ENCODE measurements at regions not wholly inside any gene's neighbourhood (a gene's known extent, or its start where the extent isn't known, plus 50 kb on each side); places are given as distances from the start of the nearest gene placed in this dataset.
"Not testable (repeated sequence)": the region's sequence is repeated elsewhere in the genome, so short reads cannot be mapped to it uniquely, and the experiment has no call there.

DNA sequence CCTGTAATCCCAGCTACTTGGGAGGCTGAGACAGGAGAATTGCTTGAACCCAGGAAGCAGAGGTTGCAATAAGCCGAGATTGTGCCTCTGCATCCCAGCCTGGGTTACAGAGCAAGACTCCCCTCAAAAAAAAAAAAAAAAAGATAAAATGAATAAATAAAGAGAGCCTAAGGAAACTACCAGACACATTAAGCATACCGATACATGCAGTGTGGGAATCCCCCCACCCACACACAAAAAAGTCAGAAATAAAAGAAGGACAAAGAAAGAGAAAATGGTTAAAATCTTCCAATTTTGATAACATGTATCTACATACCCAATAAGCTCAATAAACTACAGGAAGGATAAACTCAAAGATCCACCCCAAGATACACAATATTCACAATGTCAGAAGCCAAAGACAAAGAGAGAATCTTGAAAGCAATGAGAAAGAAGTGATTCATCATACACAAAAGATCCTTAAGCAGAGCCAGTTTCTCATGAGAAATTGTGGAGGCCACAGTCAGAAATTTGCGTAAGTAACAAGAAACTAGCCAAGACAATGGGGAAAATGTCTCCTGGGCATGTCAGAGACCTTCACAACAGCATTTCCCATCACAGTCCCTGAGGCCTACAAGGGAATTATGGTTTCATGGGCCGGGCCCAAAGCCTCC, 1197.0 kb downstream of the AMY1C start:
- DNase-seq (ENCODE audit: low read depth in 2 of 2) = no peak

DNA sequence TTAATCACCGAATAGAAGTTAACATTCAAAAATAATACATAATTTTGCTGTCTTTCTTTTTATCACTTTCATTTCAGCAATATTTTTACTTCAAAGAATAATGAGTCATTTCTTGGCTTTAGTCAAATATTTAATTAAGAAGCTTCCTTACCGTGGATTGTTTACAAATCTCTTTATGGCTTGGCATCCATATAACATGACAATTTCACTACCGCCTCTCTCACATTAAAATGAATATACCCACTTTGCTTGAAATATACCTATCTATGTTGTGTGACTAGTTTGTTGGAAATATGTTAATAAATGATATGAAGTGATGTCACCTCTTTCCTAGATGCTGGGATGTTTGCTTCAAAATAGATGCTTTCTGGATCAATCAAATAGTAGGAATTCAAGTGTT, 1203.9 kb downstream of the AMY1C start:
- no peak for DNase-seq (ENCODE audit: low read depth in 2 of 2)

DNA sequence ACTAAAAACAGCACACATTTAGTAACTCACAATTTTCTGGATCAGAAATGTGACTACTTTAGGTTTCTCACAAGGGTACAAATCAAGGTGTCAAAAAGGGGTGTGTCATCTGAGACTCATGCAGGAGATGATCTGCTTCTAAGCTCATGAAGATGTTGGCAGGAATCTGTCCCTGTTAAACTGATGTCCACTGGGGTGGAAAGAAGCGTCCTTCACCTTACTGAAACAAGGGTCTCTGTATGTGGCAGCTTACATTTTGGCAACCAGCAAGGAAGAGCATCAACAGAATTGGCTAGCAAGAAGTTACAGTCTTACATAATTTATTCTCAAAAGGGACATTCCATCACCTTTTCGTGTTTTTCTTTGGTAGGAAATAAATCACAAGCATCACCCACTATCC, 1223.8 kb downstream of the AMY1C start:
- no peak for DNase-seq (ENCODE audit: low read depth in 2 of 2)

DNA sequence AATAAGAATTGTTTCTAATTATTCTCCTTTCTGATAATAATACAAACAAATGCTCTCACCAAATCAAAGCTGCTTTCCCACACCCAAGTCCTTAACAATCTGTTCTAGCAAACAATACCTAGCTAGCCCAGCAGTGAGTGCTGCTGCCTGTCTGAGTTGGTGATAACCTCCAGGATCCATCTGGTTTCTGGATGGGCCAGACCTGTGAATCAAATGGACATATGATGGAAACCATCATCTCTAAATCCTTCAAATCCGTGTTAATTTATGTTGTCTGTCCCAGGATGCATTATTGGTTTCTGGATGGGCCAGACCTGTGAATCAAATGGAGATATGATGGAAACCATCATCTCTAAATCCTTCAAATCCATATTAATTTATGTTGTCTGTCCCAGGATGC, 1230.0 kb downstream of the AMY1C start:
- no peak for DNase-seq (ENCODE audit: low read depth in 2 of 2)

DNA sequence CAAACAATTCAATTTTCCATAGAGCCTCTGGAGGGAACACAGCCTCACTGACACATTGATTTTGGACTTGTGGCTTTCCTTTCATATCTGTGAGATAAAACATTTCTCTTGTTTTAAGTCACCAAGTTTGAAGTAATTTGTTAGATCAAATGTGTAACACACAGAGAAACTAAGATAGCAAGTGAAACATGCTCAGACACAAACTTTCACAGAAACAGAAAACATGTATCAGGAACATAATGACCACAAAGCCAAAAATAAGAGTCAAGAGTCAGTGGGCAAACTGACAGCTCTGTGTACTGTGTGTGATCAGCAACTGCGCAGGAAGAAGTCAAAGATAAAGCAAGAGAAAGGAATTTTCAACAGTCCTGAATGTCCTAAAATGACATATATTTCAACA, 1237.5 kb downstream of the AMY1C start:
- no peak for DNase-seq (ENCODE audit: low read depth in 2 of 2)

DNA sequence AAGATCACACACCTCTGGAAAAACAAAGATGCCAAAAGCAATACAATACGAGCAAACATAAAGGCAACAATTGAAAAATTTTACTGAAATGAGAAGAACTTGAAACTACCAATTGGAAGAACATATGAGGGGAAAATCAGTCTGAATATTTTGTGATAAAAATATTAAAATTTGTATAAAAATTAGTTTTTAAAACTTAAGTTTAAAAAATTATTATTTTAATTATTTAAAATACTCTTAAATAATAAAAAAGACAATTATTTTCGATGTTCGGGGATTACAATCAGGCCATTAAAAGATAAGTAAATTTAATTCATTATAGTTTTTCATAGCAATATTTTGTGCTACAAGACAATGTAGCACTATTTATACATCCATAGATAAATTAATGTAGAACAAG, 1239.3 kb downstream of the AMY1C start:
- no peak for DNase-seq (ENCODE audit: low read depth in 2 of 2)

DNA sequence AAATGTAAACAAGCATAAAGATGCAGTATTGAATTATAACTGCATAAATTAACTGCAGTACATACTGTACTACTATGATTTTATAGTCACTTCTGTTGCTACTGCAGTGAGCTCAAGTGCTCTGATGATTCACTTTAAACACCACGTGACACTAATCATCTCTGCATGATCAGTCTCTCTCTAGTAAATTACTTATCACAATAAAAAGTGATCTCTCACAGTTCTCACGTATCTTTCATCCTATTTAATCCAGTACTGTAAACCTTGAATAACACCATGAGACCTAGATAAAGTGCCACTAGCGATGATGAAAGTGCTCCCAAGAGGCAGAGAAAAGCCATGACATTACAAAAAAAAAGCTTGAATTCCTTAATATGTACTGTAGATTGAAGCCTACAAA, 1242.0 kb downstream of the AMY1C start:
- DNase-seq (ENCODE audit: low read depth in 2 of 2) = no peak

DNA sequence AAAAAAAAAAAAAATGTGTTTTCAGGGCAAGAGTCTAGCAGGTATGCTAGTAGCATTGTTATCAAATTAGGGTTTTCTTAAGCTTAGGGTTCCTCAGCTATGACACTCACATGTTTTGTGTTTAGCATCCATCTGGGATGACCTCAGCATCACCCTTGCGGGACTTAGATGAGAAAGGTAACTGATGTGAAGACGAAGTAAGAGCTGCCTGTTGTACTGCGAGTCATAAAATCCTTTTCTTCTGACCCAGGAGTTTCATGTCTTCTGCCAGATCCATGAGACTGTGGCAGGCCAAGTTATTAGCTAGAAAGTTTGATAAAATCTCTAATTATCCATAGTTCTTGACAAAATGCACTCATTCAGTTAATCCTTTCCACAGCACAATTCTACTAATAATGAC, 1251.1 kb downstream of the AMY1C start:
- DNase-seq (ENCODE audit: low read depth in 2 of 2) = no peak

DNA sequence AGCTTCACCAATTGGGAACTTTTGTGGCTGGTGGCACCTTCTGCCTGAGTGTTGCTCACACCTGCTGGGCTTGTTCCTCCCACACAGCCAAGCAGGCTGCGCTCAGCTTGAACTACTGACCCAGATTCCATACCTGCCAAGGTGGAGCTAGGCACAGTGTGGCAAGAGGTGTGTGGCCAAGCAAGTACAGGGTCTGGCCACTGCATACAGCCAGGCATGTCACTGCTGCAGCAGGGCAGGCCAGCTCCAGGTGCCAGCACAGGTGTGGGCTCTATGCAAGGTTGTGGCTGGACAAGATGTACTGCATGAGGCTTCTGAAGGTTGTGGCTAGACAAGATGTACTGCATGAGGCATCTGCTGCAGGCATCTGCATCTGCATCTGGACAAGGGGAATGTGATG, 1254.8 kb downstream of the AMY1C start:
- DNase-seq (ENCODE audit: low read depth in 2 of 2) = no peak

DNA sequence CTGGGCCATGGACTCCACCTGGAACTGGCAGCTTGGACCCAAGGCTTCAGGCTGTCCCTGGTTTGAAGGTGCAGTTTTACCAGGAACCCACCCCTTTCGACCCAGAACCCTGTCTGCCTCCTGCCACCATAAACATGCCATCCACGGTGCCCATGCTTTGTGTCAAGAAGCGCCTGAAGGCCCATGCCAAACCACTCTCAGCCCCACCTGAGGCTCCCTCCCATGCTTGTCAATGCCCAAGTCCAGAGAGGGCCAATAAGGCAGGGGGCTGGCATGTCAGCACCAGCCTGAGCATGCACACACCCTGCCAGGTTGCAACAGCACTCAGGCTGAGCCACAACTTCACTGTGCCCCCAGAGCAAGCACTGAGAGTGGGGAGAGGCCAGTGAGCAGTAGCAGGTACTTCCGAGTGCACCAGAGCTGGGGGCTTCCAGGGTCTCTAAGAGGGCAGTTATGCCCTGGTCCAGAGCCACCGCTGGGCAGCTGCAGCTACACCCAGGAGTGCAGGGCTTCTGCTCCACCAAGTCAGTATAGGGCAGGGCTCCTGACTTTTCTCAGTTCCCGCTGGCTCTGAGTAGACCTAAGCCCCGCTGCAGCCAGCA, 1256.0 kb downstream of the AMY1C start:
- DNase-seq (ENCODE audit: low read depth in 2 of 2) = no peak

DNA sequence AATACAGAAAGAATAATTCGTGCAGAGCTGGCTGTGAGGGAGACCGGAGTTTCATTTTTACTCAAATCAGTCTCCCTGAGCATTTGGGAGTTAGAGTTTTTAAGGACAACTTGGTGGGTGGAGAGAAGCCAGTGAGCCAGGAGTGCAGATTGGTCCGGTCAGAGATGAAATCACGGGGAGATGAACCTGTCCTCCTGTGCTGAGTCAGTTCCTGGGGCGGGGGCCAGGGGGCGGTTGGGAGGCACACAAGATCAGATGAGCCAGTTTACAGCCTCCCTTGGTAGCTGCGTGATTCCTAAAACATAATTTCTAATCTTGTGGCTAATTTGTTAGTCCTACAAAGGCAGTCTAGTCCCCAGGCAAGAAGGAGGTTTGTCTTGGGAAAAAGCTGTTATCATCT, 1267.9 kb downstream of the AMY1C start:
- DNase-seq (ENCODE audit: low read depth in 2 of 2) = no peak

DNA sequence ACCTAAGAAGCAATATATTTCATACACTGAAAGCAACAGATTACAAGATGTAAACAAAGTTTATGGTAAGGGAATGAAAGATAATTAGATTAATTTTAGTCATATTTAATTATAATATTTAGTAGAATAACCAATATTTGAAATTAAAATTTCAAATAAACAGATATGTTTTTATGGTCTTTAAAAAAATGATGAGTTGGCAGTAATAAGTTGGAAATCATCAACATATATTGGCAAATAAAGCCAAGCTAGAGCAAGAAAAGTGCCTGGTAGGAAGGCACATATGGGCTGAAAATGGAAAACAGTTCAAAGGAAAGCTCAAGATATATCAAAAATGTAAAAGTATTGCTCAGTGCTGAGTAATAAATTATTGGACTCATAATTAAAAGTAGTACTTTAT, 1274.0 kb downstream of the AMY1C start:
- no peak for DNase-seq (ENCODE audit: low read depth in 2 of 2)

DNA sequence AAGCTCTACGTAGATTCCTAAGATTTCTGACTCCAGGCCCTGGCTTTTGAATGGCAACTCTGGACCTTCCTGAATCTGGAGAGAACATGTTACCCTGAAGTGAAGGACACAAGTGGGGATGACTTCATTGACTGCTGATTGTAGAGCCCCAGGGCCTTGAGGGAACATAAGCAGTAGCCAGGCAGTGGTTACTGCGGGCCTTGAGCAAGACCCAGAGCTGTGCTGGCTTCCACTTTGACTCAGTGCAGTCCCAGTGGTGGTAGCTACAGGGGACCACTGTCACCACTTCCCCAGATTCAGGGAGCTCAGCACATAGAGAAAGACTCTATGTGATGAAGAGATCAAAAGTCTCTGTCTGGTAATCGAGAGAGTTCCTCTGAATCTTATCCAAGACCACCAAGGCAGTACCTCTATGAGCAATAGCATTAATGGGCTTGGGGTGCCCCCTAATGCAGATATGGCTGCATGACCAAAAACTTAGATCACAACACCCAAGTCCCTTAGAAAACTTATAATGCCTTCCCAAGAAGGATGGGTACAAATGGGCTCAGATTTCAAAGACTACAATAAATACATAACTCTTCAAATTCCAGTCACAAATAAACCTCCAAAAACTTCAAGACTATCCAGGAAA, 1278.3 kb downstream of the AMY1C start:
- DNase-seq (ENCODE audit: low read depth in 2 of 2) = no peak

DNA sequence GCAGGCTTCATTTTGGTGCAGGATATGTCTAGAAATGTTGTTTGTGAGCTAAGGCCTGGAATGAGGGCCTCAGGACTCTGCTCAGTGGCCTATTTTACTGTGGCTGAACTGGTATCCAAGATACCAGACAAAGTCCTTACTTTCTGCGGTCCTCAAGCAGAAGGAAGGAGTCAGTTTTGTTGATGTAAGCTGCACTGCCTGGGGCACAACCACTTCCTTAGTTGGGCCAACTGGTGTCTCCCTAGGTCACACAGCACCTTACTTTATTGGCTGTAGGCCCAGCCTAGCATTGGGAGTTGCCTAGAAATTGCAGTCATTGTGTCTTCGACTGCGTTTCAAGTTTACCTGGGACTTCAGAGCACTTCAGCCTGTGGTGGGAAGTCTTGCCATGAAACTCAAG, 1322.7 kb downstream of the AMY1C start:
- no peak for DNase-seq (ENCODE audit: low read depth in 2 of 2)

DNA sequence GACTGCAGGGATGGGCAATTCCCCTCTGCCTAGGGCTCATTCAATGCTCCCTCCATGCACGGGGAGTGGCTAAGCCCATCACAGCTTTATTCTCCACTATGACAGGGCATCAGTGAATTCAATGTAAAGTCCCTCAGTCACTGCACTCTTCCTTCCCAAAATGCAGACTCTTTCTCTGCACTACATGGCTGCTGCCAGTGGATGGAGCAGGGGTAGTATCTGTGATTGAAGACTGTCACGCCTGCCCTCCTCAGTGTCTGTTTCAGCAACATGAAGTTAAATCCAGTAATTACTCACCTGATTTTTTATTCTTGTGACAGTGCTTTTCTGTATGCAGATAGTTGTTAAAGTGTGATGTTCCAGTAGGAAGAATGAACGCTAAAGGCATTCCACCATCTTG, 1323.2 kb downstream of the AMY1C start:
- DNase-seq (ENCODE audit: low read depth in 2 of 2) = no peak

DNA sequence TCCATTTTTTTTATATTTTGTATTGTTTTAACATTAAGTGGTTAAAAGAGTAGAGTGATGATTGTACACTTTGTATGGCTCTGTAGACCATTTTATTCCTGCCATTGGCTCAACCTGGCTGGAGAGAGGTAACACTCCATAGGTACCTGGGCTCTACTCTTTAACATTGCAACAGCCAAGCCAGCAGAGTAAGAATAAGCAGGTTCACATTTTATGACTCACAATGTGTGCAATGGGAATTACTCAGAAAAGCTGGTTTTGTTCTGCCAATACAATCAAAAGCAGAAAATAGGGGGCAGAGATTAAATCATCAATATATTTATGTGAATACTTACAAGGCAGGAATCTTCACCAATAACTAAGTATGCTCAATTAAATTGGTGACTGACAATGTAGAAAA, 1324.0 kb downstream of the AMY1C start:
- DNase-seq (ENCODE audit: low read depth in 2 of 2) = no peak

DNA sequence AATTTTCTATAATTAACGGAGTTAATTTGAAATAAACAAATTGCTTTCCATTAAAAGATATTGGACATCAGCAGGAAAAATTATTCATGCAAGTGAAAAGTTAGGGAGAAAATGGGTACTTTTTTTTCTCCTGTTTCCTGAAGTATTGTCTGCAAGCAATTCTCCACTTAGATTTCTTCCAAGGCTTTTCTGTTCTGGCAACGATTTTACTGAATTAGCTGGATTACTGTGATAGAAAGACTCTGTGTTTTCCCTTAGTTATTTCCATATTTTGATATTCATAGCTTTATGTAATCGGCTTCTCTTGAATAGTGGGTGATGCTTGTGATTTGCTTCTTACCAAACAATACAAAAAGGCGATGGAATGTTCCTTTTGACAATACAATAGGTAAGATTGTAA, 1333.9 kb downstream of the AMY1C start:
- DNase-seq (ENCODE audit: low read depth in 2 of 2) = no peak

DNA sequence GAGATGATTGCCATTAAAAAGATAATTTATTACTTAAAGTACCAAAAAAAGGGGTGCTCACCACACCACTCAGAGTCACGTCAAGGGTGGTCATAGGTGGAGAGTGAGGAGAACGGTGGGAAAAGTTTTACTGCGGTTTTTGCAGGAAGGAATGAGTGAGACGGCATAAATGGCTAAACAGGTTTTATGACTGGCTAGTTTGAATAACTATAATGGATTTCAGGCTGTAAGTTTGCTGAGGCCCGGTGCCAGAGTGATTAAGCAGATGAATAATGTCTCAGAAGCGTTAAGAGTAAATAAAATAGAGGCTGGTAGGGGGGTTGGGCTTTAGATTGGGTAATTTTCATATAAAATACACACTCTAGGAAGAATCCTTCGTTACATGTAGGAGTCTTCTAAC, 1337.8 kb downstream of the AMY1C start:
- no peak for DNase-seq (ENCODE audit: low read depth in 2 of 2)

DNA sequence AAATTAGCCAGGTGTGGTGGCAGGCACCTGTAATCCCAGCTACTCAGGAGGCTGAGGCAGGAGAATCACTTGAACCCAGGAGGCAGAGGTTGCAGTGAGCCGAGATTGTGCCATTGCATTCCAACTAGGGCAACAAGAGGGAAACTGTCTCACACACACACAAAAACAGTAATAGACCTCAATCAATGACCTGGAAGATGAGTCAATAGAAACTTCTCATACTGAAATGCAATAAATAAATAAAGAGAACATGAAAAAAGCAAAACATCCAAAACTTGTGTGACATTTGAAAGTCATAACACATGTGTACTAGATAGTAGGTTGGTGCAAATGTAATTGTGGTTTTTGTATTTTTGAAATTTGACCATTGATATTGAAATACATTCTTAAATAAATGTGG, 1338.5 kb downstream of the AMY1C start:
- no peak for DNase-seq (ENCODE audit: low read depth in 2 of 2)

DNA sequence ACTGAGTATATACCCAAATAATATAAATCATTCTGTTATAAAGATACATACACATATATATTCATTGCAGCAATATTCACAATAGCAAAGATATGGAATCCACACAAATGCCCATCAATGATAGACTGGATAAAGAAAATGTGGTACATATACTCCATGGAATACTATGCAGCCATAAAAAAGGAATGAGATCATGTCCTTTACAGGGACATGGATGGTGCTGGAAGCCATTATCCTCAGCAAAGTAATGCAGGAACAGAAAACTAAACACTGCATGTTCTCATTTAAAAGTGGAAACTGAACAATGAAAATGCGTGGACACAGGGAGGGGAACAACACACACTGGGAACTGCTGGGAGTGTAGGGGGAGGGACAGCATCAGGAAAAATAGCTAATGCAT, 1344.2 kb downstream of the AMY1C start:
- not testable (repeated sequence) for DNase-seq (ENCODE audit: low read depth in 2 of 2)

DNA sequence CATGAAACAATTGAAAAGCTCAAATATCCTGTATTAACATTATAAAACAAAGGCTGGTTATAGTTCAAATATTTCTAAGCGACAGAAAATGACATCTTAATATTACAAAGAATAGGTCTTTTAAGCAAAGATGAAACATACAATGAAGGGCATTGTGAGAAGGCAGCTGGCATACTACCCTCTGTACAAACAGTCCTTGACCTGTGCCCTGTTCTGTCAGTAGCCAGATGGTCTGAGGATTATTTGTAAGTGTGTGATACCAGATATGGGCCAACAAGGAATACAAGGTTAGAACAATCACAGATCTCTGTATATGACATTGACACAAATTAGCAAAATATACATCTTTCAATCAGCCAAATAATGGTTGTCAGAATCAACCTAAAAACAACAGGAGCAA, 1350.4 kb downstream of the AMY1C start:
- no peak for DNase-seq (ENCODE audit: low read depth in 2 of 2)

DNA sequence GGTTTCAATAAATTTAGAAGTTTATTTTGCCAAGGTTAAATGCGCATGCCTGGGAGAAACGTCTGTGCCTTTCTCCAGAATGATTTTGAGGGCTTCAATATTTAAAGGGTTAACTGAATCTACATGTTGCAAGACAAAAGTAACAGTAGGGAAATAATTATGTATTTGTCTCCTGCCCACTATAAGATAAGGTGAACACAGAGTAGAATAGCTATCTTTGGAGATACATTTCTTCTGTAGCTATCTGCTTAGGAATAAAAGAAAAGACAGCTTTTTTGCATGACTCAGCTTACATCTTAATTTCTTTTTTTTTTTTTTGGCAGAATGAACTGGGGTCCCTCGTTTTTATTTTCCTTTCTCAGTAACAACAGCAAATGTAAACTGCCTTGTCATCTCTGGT, 1351.6 kb downstream of the AMY1C start:
- DNase-seq (ENCODE audit: low read depth in 2 of 2) = no peak

DNA sequence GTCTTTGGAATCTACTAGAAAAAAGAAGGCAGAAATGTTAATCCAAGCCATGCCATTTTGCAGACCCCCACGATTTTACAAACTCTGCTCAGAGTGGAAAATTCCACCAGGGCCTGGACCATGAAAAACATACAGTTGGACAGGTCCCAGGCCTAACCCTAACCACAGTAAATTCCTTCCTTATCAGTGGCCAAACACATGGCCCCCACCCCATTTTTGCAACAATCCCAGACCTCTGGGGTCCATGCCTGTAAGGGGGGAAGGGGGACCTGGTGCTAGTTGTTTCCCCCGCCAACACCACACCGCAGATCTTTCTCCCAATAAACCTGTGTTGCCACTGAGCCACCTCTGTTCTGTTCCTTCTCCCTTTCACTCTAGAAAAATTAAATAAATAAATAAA, 1352.7 kb downstream of the AMY1C start:
- DNase-seq (ENCODE audit: low read depth in 2 of 2) = no peak

DNA sequence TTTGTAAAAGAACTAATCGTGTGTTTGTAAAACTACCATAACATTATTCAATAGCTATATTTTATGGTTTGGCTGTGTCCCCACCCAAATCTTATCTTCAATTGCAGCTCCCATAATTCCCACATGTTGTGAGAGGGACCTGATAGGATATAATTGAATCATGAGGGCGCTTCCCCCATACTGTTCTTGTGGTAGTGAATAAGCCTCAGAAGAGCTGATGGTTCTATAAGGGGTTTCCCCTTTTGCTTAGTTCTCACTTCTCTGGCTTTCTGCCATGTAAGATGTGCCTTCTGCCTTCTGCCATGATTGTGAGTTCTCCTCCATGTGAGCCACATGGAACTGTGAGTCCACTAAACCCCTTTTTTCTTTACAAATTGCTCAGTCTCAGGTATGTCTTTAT, 1372.3 kb downstream of the AMY1C start:
- DNase-seq (ENCODE audit: low read depth in 2 of 2) = no peak
